GM21825 (cell line): ENCODE measurements at regions not wholly inside any gene's neighbourhood (a gene's known extent, or its start where the extent isn't known, plus 50 kb on each side); places are given as distances from the start of the nearest gene placed in this dataset.
"Not testable (repeated sequence)": the region's sequence is repeated elsewhere in the genome, so short reads cannot be mapped to it uniquely, and the experiment has no call there.

Experiments used
- ATAC-seq: cut with Tn5 transposase; IDR thresholded peaks from one replicate; pipeline ENCODE4 v1.9.1; 2021; ENCODE audit warnings: mild to moderate bottlenecking, moderate library complexity; ENCODE audit not compliant: unreplicated experiment

- ATAC-seq = not testable (repeated sequence)
Observed at GRCh38 chr21:27979446-27979845, 1012.6 kb upstream of the ADAMTS5 start.

- no peak for ATAC-seq
Observed at GRCh38 chr21:27975514-27975913, 1008.6 kb upstream of the ADAMTS5 start.

- ATAC-seq = not testable (repeated sequence)
Observed at GRCh38 chr21:27974152-27974551, 1007.3 kb upstream of the ADAMTS5 start.

GRCh38 chr21:27968240-27968639 lies 1001.4 kb upstream of the ADAMTS5 start:
- not testable (repeated sequence) for ATAC-seq

- no peak for ATAC-seq
Observed at GRCh38 chr21:27954543-27955165, 987.8 kb upstream of the ADAMTS5 start.

- no peak for ATAC-seq
Observed at GRCh38 chr21:27953340-27954045, 986.6 kb upstream of the ADAMTS5 start.

- ATAC-seq = not testable (repeated sequence)
Observed at GRCh38 chr21:27949093-27949492, 982.2 kb upstream of the ADAMTS5 start.

- ATAC-seq = not testable (repeated sequence)
Observed at GRCh38 chr21:27930108-27930767, 963.4 kb upstream of the ADAMTS5 start.

- ATAC-seq = not testable (repeated sequence)
Observed at GRCh38 chr21:27929179-27929578, 962.3 kb upstream of the ADAMTS5 start.

- ATAC-seq = not testable (repeated sequence)
Observed at GRCh38 chr21:27928534-27929115, 961.7 kb upstream of the ADAMTS5 start.

- ATAC-seq = not testable (repeated sequence)
Observed at GRCh38 chr21:27921421-27921820, 954.5 kb upstream of the ADAMTS5 start.

GRCh38 chr21:27917966-27918365 lies 951.1 kb upstream of the ADAMTS5 start:
- not testable (repeated sequence) for ATAC-seq

GRCh38 chr21:27916326-27916725 lies 949.4 kb upstream of the ADAMTS5 start:
- ATAC-seq = not testable (repeated sequence)

GRCh38 chr21:27912133-27912532 lies 945.2 kb upstream of the ADAMTS5 start:
- not testable (repeated sequence) for ATAC-seq

GRCh38 chr21:27909487-27909886 lies 942.6 kb upstream of the ADAMTS5 start:
- ATAC-seq = not testable (repeated sequence)

- not testable (repeated sequence) for ATAC-seq
Observed at GRCh38 chr21:27908816-27909215, 941.9 kb upstream of the ADAMTS5 start.

- not testable (repeated sequence) for ATAC-seq
Observed at GRCh38 chr21:27902904-27903303, 936.0 kb upstream of the ADAMTS5 start.

GRCh38 chr21:27893619-27894018 lies 926.7 kb upstream of the ADAMTS5 start:
- not testable (repeated sequence) for ATAC-seq

- not testable (repeated sequence) for ATAC-seq
Observed at GRCh38 chr21:27891495-27891894, 924.6 kb upstream of the ADAMTS5 start.

- ATAC-seq = not testable (repeated sequence)
Observed at GRCh38 chr21:27887808-27888455, 921.0 kb upstream of the ADAMTS5 start.

- ATAC-seq = no peak
Observed at GRCh38 chr21:27885296-27885711, 918.4 kb upstream of the ADAMTS5 start.
